ENCODE measurements at regions not wholly inside any gene's neighbourhood (a gene's known extent, or its start where the extent isn't known, plus 50 kb on each side); places are given as distances from the start of the nearest gene placed in this dataset.
A peak's percentile ranks its signal among the peaks of the same experiment; 100 is the strongest.
"Not testable (repeated sequence)": the region's sequence is repeated elsewhere in the genome, so short reads cannot be mapped to it uniquely, and the experiment has no call there.

DNA sequence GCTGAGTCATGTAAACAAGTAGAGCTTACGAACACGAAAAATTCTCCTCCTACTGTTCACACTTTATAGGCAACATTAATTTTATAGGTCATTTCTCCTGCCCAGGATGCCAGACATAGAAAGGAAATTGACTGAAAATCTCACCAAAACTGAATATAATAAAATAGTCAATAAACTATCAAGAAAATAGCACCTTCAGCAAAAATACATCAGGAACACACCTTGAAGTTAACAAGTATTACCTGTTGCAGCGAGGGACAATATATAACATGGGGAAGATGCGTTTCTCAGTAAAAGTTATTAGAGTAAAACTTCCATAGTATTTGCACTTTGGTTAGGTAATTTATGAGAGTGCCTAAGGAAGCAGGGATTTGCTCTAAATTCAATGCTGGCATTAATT, 344.6 kb downstream of the KCNJ3 start:
- no peak for DNase-seq

- DNase-seq: no peak
Observed at GRCh38 chr2:155035308-155035707, 336.8 kb downstream of the KCNJ3 start.

DNA sequence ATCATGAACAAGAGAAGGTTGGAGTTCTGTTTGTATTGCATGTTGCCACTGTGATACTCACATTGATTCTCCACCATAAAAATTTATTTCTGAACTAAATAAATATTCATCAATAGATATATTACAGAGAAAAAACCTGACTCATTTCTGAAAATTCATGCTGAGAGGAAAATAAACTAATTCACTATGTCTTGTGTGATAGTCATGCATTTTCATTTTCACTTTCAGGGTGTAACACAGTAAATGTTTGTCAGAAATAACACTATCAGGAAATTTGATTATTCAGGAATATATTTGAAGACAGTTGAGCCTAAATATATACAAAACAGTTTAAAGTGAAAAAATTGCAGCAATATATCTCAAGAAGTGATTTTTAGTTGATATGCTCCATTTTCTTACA, 335.2 kb downstream of the KCNJ3 start:
- no peak for DNase-seq

- no peak for DNase-seq
Observed at GRCh38 chr2:155030296-155030695, 331.8 kb downstream of the KCNJ3 start.

DNA sequence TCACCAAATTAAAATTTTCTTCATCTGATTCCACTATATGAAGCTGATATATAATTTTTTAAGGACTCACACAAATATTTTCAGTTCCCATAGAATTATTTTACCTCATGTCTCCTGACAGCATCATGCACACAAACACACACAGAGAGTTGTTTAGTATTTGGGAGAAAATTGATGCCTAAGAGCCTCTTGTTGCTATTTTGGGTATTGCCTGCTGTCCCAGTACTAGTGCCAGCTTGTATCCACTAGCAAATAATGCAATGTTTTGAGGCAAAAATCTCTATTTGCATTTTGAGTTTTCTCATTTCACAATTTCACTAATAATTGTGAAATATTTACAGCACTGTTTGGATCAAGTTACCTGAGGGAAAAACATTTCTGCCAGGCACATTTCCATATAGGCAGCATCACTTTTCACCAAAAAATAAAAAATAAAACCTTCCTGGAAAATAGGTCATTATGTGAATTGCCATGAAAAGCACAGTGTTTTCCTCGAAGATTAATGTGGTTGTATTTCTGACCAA, 328.2 kb downstream of the KCNJ3 start:
- DNase-seq: no peak

GRCh38 chr2:155023674-155024073, 325.2 kb downstream of the KCNJ3 start:
- DNase-seq: no peak

- DNase-seq: no peak
Observed at GRCh38 chr2:155022531-155022930, 324.0 kb downstream of the KCNJ3 start.

DNA sequence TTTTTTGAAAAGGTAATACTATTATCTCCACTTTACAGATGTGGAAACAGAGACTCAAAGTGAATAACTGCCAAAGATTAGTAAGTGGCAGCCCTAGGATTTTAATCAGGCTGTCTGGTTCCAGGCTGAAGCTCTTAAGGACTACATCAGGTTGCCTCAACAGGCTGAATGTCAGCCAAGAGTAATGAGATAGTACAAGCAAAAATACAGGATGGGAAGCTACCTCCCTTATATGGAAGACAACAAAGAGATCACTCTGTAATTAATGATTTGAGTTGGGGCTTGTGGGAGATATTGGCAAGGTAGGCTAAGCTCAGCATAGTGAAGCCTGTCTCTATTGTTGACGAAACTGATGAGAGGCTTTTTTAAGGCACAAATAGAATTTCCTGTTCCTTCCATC, 323.1 kb downstream of the KCNJ3 start:
- no peak for DNase-seq

- no peak for DNase-seq
Observed at GRCh38 chr2:155020246-155020645, 321.8 kb downstream of the KCNJ3 start.

GRCh38 chr2:155010925-155011324, 312.4 kb downstream of the KCNJ3 start:
- no peak for DNase-seq

- no peak for DNase-seq
Observed at GRCh38 chr2:154995361-154995760, 296.9 kb downstream of the KCNJ3 start.

- DNase-seq: no peak
Observed at GRCh38 chr2:154992826-154993225, 294.3 kb downstream of the KCNJ3 start.

- DNase-seq: no peak
Observed at GRCh38 chr2:154978710-154979109, 280.2 kb downstream of the KCNJ3 start.

DNA sequence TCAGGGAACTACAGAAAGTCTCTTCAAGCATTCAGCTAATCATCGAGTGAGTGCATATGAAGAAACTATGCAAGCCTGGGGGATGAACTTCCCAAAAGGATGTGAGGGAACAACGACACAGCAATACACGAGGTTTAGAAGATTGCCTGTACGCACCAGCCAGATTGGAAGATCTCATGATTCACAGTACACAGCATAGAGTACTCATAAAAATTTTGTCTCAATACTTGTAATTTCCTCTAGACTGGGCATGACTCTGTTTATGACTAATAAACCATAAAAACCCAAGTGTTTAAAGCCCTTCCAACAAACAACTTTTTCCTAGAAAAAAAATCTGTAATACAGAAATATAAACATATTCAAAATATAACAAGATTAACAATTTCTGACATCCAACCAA, 279.7 kb downstream of the KCNJ3 start:
- DNase-seq: no peak

GRCh38 chr2:154974041-154974440, 275.5 kb downstream of the KCNJ3 start:
- DNase-seq: no peak

- no peak for DNase-seq
Observed at GRCh38 chr2:154963511-154963910, 265.0 kb downstream of the KCNJ3 start.

- no peak for DNase-seq
Observed at GRCh38 chr2:154961676-154962075, 263.2 kb downstream of the KCNJ3 start.

GRCh38 chr2:154960802-154961583, 262.5 kb downstream of the KCNJ3 start:
- DNase-seq: no peak

DNA sequence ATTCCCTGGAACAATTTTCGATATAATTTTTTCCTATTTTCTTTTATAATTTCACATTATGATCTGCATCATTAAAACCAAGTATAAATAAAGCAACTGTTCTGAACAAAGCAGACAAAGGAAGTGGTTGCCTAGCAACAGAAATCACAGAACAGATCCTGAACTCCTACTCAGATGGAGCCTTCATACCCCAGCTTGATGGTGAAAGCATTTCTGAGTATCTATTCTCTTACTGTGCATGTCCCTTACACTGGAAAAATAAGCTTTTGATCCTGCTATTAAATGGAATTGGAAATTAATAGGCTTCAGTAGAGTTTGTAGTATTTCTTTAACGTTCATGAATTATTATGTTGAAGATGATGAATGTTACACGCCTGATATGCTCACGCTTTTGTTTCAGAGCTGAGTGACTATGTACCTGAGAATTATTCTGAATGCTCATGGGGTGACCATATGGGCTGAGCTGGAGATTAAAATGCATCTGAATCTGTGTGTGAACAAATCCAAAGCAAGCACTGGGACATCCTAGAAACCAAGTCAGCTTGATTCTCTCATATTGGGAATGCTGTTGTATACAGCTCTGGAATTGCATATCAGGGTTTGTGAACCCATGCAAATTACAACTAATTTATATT, 254.0 kb downstream of the KCNJ3 start:
- DNase-seq: peak in 8 of 56 donors; percentile 0 to 51 (median 11)

- DNase-seq: not testable (repeated sequence)
Observed at GRCh38 chr2:154947416-154947815, 248.9 kb downstream of the KCNJ3 start.

DNA sequence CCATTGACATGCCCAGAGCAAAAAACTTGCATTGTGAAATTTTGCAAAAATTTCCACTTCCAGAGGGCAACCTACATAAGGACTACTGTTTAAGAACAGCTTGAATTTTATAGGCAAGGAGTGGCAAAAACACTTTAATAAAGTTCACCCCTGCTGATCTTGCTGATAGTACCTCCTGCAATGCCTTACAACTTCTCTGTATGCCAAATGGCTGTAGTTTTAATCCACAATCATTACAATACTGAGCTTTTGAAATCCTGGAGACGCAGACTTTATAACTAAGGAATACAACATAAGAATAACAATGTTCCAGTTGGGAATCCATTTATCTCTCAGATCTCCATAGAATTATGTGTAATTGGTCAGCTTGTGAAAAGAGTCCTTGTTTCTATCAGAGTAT, 247.5 kb downstream of the KCNJ3 start:
- DNase-seq: no peak

GRCh38 chr2:154941379-154941778, 242.9 kb downstream of the KCNJ3 start:
- DNase-seq: no peak

DNA sequence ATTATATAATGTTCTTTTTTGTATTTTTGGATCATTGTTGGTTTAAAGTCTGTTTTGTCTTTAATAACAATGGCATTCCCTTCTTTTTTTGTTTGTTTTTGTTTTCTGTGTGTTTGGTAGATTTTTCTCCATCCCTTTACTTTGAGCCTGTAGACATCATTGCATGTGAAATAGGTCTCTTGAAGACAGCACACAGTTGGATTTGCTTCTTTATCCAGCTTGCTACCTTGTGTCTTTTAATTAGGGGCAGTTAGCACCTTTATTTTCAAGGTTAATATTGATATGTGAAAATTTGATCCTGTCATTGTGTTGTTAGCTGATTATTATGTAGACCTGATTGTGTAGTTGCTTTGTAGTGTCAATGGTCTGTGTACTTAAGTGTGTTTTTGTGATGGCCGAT, 235.7 kb downstream of the KCNJ3 start:
- no peak for DNase-seq

Data from nucleus accumbens (tissue), 56 donors.